Fibroblast of lung (primary cell): ENCODE measurements at regions not wholly inside any gene's neighbourhood (a gene's known extent, or its start where the extent isn't known, plus 50 kb on each side); places are given as distances from the start of the nearest gene placed in this dataset.

Source experiments
- EZH2 ChIP-seq: IDR thresholded peaks from 2 replicates; pipeline ENCODE4 v1.5.1; 2012; ENCODE audit warnings: low read length, control low read depth, mild to moderate bottlenecking; ENCODE audit errors: missing control alignments
- TF ChIP-seq, protein P1 (sequence below), 2 donors: IDR thresholded peaks in 1 of 2; conservative IDR thresholded peaks in 1 of 2; 1 replicate in 1 of 2; 2 replicates in 1 of 2; pipeline ENCODE4 v1.5.1; 2011 to 2012; ENCODE audit warnings: low read length in 2 of 2, control low read depth in 1 of 2, inconsistent platforms in 1 of 2, low read depth in 1 of 2, mild to moderate bottlenecking in 1 of 2

DNA sequence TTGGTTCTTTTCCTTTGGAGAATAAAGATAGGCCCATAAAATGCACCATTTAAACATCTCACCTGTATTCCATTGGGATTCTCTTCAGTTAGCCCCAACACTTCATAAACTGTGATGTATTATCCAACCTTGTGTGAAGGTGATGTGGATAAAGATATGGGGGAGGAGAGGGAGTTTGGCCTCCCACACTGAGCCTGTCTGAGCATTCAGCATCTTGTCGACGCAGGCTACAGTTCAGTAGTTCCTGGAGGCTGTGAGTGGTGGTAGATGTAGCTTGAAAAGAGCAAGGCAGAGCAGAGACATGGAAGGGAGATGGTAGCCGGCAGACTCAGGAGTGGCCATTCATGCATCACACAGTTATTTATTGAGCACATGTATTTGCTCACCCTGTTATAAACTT lies 292.4 kb upstream of the PITX2 start:
- TF ChIP-seq, protein P1, sequence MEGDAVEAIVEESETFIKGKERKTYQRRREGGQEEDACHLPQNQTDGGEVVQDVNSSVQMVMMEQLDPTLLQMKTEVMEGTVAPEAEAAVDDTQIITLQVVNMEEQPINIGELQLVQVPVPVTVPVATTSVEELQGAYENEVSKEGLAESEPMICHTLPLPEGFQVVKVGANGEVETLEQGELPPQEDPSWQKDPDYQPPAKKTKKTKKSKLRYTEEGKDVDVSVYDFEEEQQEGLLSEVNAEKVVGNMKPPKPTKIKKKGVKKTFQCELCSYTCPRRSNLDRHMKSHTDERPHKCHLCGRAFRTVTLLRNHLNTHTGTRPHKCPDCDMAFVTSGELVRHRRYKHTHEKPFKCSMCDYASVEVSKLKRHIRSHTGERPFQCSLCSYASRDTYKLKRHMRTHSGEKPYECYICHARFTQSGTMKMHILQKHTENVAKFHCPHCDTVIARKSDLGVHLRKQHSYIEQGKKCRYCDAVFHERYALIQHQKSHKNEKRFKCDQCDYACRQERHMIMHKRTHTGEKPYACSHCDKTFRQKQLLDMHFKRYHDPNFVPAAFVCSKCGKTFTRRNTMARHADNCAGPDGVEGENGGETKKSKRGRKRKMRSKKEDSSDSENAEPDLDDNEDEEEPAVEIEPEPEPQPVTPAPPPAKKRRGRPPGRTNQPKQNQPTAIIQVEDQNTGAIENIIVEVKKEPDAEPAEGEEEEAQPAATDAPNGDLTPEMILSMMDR (conservative IDR thresholded peaks at IDR 0.05 in 1 of 2, IDR thresholded peaks at IDR 0.05 in 1 of 2; ENCODE audit: low read depth in 1 of 2, low read length in 2 of 2), result no peak
- TF ChIP-seq EZH2, result no peak
